NCI-H446 treated with DMSO at 0.1 percent for 48 hours (cell line): ENCODE measurements at regions not wholly inside any gene's neighbourhood (a gene's known extent, or its start where the extent isn't known, plus 50 kb on each side); places are given as distances from the start of the nearest gene placed in this dataset.
A peak's percentile ranks its signal among the peaks of the same experiment; 100 is the strongest.
"Not testable (repeated sequence)": the region's sequence is repeated elsewhere in the genome, so short reads cannot be mapped to it uniquely, and the experiment has no call there.

Experiments
- DNase-seq: peaks from one replicate; lab custom pipeline; 2025; lab: John Stamatoyannopoulos, UW

- DNase-seq = not testable (repeated sequence)
Observed at GRCh38 chr2:201946746-201947145, 86.9 kb upstream of the FZD7 start.

GRCh38 chr2:201947287-201947686 lies 86.4 kb upstream of the FZD7 start:
- no peak for DNase-seq

- no peak for DNase-seq
Observed at GRCh38 chr2:201949181-201949926, 84.3 kb upstream of the FZD7 start.

GRCh38 chr2:201949927-201950246 lies 83.8 kb upstream of the FZD7 start:
- no peak for DNase-seq

- no peak for DNase-seq
Observed at GRCh38 chr2:201950606-201951005, 83.0 kb upstream of the FZD7 start.

GRCh38 chr2:201952187-201952586 lies 81.5 kb upstream of the FZD7 start:
- DNase-seq = no peak

- DNase-seq = no peak
Observed at GRCh38 chr2:201953396-201953795, 80.3 kb upstream of the FZD7 start.

GRCh38 chr2:201953880-201954279 lies 79.8 kb upstream of the FZD7 start:
- DNase-seq = no peak

- DNase-seq = no peak
Observed at GRCh38 chr2:201955231-201955630, 78.4 kb upstream of the FZD7 start.

- DNase-seq = peak; percentile 83
Observed at GRCh38 chr2:201955702-201956141, 77.9 kb upstream of the FZD7 start.

- peak; percentile 25 for DNase-seq
Observed at GRCh38 chr2:201956361-201956760, 77.3 kb upstream of the FZD7 start.

GRCh38 chr2:201957091-201957490 lies 76.6 kb upstream of the FZD7 start:
- no peak for DNase-seq

GRCh38 chr2:201959198-201959597 lies 74.5 kb upstream of the FZD7 start:
- no peak for DNase-seq

GRCh38 chr2:201959626-201960025 lies 74.0 kb upstream of the FZD7 start:
- DNase-seq = peak; percentile 92

- DNase-seq = peak; percentile 93
Observed at GRCh38 chr2:201960305-201960704, 73.3 kb upstream of the FZD7 start.

- DNase-seq = no peak
Observed at GRCh38 chr2:201961401-201961800, 72.3 kb upstream of the FZD7 start.

GRCh38 chr2:201962774-201963562 lies 70.7 kb upstream of the FZD7 start:
- DNase-seq = no peak

GRCh38 chr2:201964011-201964410 lies 69.6 kb upstream of the FZD7 start:
- DNase-seq = no peak

- DNase-seq = peak; percentile 91
Observed at GRCh38 chr2:201964631-201965206, 68.9 kb upstream of the FZD7 start.

- no peak for DNase-seq
Observed at GRCh38 chr2:201965550-201965949, 68.1 kb upstream of the FZD7 start.

- DNase-seq = peak; percentile 88
Observed at GRCh38 chr2:201966691-201967438, 66.8 kb upstream of the FZD7 start.

- DNase-seq = no peak
Observed at GRCh38 chr2:201968050-201968449, 65.6 kb upstream of the FZD7 start.
